Forelimb muscle (tissue), 1 donor: ENCODE measurements at regions not wholly inside any gene's neighbourhood (a gene's known extent, or its start where the extent isn't known, plus 50 kb on each side); places are given as distances from the start of the nearest gene placed in this dataset.
"Not testable (repeated sequence)": the region's sequence is repeated elsewhere in the genome, so short reads cannot be mapped to it uniquely, and the experiment has no call there.

Experiments used
- DNase-seq: peaks from one replicate; pipeline ENCODE4 v3.0.0-alpha.2; 2013; ENCODE audit warnings: low read depth

GRCh38 chr4:11130195-11130970 is 298.3 kb downstream of the HS3ST1 start:
- no peak for DNase-seq

GRCh38 chr4:11120435-11120834 is 308.3 kb downstream of the HS3ST1 start:
- no peak for DNase-seq

GRCh38 chr4:11119474-11119873 is 309.2 kb downstream of the HS3ST1 start:
- no peak for DNase-seq

- DNase-seq: no peak
Measured at GRCh38 chr4:11118513-11118912, 310.2 kb downstream of the HS3ST1 start.

- DNase-seq: no peak
Measured at GRCh38 chr4:11116940-11117339, 311.8 kb downstream of the HS3ST1 start.

- DNase-seq: no peak
Measured at GRCh38 chr4:11111876-11112275, 316.8 kb downstream of the HS3ST1 start.

GRCh38 chr4:11111370-11111769 is 317.3 kb downstream of the HS3ST1 start:
- no peak for DNase-seq

- DNase-seq: no peak
Measured at GRCh38 chr4:11106759-11107158, 321.9 kb downstream of the HS3ST1 start.

- DNase-seq: no peak
Measured at GRCh38 chr4:11106190-11106589, 322.5 kb downstream of the HS3ST1 start.

GRCh38 chr4:11105715-11106114 is 323.0 kb downstream of the HS3ST1 start:
- DNase-seq: no peak

GRCh38 chr4:11098461-11098860 is 330.2 kb downstream of the HS3ST1 start:
- no peak for DNase-seq

GRCh38 chr4:11097725-11098124 is 331.0 kb downstream of the HS3ST1 start:
- no peak for DNase-seq

GRCh38 chr4:11081006-11081405 is 347.7 kb downstream of the HS3ST1 start:
- no peak for DNase-seq

- DNase-seq: no peak
Measured at GRCh38 chr4:11079171-11079570, 349.5 kb downstream of the HS3ST1 start.

- no peak for DNase-seq
Measured at GRCh38 chr4:11074581-11075241, 354.0 kb downstream of the HS3ST1 start.

- no peak for DNase-seq
Measured at GRCh38 chr4:11073621-11074051, 355.1 kb downstream of the HS3ST1 start.

- no peak for DNase-seq
Measured at GRCh38 chr4:11072999-11073398, 355.7 kb downstream of the HS3ST1 start.

- no peak for DNase-seq
Measured at GRCh38 chr4:11072463-11072862, 356.2 kb downstream of the HS3ST1 start.

- no peak for DNase-seq
Measured at GRCh38 chr4:11070813-11071212, 357.9 kb downstream of the HS3ST1 start.

- DNase-seq: no peak
Measured at GRCh38 chr4:11069581-11070211, 359.0 kb downstream of the HS3ST1 start.

GRCh38 chr4:11069083-11069482 is 359.6 kb downstream of the HS3ST1 start:
- DNase-seq: no peak

GRCh38 chr4:11066584-11066983 is 362.1 kb downstream of the HS3ST1 start:
- DNase-seq: not testable (repeated sequence)

- not testable (repeated sequence) for DNase-seq
Measured at GRCh38 chr4:11060637-11061036, 368.1 kb downstream of the HS3ST1 start.
